HG03103 (cell line): ENCODE measurements at regions not wholly inside any gene's neighbourhood (a gene's known extent, or its start where the extent isn't known, plus 50 kb on each side); places are given as distances from the start of the nearest gene placed in this dataset.
"Not testable (repeated sequence)": the region's sequence is repeated elsewhere in the genome, so short reads cannot be mapped to it uniquely, and the experiment has no call there.

Experiments used
- ATAC-seq: cut with Tn5 transposase; IDR thresholded peaks from one replicate; pipeline ENCODE4 v1.9.1; 2021; ENCODE audit warnings: low read depth; ENCODE audit not compliant: unreplicated experiment

DNA sequence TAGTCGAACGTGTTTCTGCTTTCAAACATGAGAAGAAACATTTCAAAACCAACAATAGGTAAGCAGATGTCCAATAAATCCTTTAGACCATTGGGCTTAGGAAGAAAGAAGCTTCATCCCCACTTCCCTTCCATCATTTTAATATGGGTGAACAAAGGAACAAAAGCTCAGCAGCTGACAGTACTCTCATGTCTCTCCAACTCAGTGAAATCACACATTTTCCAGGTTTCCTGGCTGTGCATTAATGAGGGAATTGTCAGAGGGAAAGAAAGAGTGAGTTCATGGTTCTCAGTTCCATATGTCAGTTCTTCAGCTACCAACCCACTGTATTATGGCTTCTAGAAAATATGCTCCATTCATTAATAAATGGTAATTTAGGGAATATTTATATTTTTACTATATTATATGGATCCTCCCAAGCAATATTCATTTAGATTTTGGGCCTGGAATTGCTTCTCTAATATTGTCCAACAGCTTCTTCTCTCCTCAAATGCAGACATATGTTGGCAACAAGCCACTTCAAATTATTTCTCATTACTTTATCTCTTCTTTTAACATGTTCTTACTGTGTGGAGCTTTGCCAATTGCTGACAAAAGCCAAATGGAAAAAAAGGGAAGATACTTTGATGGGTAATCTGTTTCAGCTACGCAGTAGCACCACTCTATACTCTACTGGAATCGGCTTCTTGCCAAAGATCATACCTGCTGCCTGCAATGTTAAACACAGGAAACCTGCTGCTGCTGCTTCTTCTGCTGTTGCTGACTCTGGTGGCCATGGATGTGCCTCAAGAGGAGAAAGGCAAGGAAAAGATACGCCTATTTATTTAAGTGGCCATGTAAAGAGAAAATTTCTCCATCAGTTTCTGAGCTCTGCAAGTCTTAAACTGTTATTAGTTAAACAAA, 1757.6 kb downstream of the ARAP2 start:
- no peak for ATAC-seq

DNA sequence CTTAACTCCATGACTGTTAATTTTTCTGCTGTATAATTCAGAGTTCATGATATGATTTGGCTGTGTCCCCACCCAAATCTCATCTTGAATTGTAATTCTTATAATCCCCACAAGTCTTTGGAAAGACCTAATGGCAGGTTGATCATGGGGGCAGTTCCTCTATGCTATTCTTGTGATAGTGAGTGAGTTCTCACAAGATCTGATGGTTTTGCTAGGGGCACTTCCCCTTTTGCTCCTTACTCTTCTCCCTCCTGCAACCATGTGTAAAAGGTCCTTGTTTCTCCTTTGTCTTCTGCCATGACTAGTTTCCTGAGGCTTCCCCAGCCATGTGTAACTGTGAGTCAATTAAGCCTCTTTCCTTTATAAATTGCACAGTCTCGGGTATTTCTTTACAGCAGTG, 1751.9 kb downstream of the ARAP2 start:
- no peak for ATAC-seq

DNA sequence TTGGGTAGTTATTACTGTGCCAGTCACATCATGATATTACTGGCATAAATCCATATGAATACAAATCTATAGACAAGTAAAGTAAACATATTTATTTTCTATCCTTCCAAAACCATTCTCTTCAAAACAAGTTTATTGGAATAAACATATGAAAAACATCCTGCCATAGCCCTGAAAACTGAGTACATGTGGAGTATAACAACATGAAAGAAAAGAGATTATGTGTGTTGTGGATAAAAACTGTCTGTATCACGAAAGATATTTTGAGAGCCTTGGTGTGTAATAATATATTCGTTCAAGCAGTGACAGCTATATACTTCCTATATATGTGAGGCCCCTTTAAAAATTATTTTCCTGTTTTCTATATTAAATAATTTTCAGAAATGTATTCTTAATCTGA, 1742.2 kb downstream of the ARAP2 start:
- no peak for ATAC-seq

DNA sequence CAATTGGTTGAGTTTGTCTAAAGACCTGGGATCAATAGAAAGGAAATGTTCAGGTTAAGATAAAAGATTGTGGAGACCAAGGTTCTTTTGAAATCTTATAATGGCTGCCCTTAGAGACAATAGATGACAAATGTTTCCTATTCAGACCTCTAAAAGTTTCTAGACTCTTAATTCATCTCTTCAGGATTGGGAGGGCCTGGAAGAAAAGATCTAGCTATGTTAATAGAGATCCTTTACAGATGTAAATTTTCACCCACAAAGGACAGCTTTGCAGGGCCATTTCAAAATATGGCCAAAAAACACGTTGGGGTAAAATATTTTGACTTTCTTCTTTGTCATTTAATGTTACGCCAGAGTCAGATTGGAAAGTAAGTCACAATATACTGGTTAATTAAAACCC, 1739.6 kb downstream of the ARAP2 start:
- not testable (repeated sequence) for ATAC-seq

DNA sequence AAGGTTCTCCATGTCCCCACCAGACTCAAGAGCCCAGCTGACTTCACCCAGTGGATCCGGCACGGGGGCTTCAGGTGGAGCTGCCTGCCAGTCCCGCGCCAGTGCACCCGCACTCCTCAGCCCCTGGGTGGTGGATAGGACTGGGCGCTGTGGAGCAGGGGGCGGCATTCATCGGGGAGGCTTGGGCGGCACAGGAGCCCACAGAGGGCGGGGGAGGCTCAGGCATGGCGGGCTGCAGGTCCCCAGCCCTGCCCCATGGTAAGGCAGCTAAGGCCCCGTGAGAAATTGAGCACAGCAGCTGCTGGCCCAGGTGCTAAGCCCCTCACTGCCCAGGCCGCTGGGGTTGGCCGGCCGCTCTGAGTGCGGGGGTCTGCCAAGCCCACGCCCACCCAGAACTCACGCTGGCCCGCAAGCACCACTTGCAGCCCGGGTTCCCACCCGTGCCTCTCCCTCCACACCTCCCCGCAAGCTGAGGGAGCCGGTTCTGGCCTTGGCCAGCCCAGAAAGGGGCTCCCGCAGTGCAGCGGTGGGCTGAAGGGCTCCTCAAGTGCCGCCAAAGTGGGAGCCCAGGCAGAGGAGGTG, 1737.7 kb downstream of the ARAP2 start:
- not testable (repeated sequence) for ATAC-seq

GRCh38 chr4:34512616-34513015, 1731.7 kb downstream of the ARAP2 start:
- no peak for ATAC-seq

DNA sequence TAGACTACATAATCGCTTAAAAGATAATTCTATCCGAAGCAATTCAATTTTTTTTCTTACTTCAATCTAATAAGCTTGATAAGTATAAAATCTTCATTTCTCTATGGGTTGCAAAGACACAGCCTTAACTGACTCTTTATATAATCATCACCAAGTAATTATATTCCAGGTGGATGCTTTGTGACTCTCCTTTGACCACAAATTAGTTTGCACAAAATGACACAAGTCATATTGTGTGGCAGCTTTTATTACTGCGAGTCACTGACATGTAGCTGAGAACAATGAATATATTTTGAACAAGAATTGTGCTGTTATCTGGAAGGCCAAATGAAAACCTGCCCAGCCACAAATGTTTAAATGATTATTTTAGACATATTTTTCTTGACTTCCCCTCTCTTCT, 1727.8 kb downstream of the ARAP2 start:
- no peak for ATAC-seq

DNA sequence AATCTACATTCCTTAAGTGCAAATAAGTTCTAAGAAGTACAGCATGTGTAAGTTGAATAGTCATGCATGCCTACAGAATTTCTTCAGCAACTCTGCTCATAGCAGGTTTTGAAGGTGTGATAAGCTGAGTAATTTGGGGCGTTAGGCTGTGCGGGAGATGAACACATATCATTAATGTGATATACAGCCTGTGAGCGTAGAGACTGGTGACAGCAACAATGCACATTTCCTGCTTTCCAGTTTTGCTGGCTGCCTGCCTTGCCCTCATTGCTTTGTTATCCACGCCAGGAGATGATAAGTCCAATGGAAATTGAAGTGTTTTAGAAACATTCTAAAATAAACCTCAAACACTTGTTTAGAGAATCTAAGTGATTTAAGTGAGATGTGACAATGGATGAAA, 1709.4 kb downstream of the ARAP2 start:
- no peak for ATAC-seq

- no peak for ATAC-seq
These were observed 1678.2 kb downstream of the ARAP2 start for GRCh38 chr4:34566091-34566490.

GRCh38 chr4:34572026-34572425, 1672.3 kb downstream of the ARAP2 start:
- ATAC-seq = no peak

- ATAC-seq = no peak
These were observed 1629.0 kb downstream of the ARAP2 start for GRCh38 chr4:34615315-34615714.

DNA sequence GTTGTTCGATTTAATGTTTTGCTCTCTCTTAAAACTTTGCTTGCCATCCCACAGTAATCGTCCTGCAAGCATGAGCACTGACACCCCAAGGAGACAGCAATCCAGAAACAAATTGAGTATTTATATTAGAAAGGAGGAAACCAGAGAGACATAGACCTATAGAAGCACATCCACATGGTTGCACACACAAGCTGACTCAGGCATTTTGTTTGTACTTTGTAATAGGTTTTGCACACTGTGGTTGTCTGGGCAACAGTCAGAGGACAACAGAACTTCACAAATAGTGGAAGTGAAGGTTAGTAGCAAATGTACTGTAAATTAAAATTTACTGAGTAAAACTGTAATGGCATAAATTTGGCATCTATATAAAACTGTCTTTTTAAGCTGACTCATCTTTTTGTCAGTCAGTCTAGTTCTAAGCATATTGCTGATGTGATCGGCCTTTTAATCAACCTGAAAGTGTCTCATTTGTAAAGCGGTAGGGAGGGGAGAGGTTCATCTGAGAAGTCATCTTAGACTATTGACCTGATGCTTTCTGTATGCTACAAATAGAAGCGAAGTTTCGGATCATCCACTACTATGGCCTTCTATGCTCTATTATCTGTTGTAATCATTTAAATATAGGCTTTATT, 1624.7 kb downstream of the ARAP2 start:
- ATAC-seq = no peak

DNA sequence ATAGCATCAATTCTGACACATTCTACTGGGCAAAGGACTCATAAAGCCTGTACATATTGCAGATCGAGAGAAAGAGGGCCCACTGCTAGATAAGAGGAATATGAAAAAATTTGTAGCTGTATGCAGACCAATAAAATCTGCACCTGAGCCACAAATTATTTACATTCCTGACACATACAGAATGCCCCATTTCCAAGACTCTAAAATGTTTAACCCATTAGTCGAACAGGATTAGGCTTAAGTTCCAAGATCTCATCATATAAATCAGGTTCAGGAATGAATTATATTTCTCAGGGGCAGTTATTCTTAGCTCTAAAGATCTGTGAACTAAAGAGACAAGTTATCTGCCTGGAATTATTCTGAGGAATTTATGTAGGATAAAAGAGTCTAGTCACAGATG, 1615.8 kb downstream of the ARAP2 start:
- ATAC-seq = no peak

GRCh38 chr4:34629451-34629850, 1614.9 kb downstream of the ARAP2 start:
- no peak for ATAC-seq

- no peak for ATAC-seq
These were observed 1611.1 kb downstream of the ARAP2 start for GRCh38 chr4:34633241-34633640.

GRCh38 chr4:34636623-34637022, 1607.7 kb downstream of the ARAP2 start:
- ATAC-seq = no peak

- ATAC-seq = no peak
These were observed 1600.8 kb downstream of the ARAP2 start for GRCh38 chr4:34643476-34643875.

DNA sequence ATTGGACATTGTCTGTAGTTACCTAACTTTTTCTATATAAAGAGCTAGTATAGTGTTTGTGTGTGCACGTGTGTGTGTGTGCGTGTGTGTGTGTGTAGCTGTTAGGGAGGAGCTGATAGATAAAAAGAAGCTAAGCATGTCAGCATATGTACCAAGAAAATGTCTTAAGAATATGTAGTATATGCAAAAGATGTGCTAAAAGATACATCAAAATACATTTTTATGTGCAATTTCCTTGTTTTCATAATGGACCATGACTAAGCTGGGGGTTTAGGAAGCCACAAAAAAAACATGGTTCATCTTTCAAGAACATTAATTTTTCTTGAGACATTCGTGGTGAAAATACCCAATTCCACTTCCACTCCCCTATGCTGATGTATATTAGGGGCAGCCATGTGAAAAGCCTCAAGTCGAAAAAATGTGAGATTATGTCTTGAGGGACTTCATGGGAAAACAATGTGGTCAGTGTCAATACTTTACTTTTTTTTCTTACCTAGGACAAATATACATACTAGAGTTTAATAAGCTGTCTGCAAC, 1599.7 kb downstream of the ARAP2 start:
- ATAC-seq = no peak

- ATAC-seq = no peak
These were observed 1594.6 kb downstream of the ARAP2 start for GRCh38 chr4:34649716-34650115.

DNA sequence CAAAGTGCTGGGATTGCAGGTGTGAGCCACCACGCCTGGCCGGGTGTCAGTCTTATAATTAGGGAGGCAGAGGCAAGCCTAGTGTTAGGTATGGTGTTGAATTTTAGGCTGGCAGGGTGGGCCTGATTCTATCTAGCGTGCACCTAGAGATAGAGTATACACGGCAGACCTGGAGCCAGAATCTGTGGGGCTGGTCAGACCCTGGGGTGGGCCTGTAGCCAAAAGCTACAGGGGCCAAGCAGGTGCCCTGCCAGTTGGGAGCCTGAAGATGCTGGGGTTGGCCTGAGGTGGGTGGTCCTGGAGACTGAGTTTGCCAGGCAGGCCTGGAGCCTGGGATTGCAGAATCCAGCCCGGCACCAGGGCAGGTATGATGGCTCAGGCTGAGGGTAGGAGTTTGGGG, 1580.3 kb downstream of the ARAP2 start:
- ATAC-seq = no peak

GRCh38 chr4:34676400-34676799, 1567.9 kb downstream of the ARAP2 start:
- no peak for ATAC-seq
